ENCODE measurements at regions not wholly inside any gene's neighbourhood (a gene's known extent, or its start where the extent isn't known, plus 50 kb on each side); places are given as distances from the start of the nearest gene placed in this dataset.

DNA sequence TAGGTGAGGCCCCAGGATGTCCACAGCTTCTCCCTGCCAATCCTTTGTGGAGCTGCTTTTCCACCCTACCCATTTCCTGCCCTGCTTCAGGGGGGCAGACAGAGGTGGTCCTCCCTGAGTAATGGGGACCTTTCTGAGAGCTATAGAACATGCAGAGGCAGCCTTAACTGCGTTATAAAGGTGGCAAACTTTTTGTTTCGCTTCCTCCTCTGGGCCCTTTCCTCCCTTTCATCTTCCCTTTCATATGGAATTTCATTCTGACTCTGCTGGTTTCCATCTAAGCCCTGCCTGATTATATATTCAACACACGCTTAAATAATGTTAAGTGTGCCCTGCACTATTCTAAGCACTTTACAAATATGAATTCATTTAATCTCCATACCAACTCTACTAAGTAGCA, 169.3 kb upstream of the E2F8 start:
- Histone ChIP-seq H3K36me3 (ENCODE audit: control insufficient read depth, insufficient read depth, low read length) (no peaks in the 10 kb centered on the region), H3K27ac (ENCODE audit: insufficient read depth, low read length, poor library complexity, severe bottlenecking) (no peak overlapping the region), H3K9me3 (ENCODE audit: control insufficient read depth in 2 of 2, low read length in 2 of 2) (no peaks in the 10 kb centered on the region), H3K27me3 (ENCODE audit: control insufficient read depth, insufficient read depth, low read length) (peaks cover 2% of the 10 kb centered on the region), H3K4me1 (ENCODE audit: control insufficient read depth, insufficient read depth, low read length, poor library complexity, severe bottlenecking) (no peaks in the 10 kb centered on the region), H3K4me3 (ENCODE audit: low read depth, low read length) (no peak overlapping the region)
- peaks cover 25% of the 10 kb centered on the region for H3K27me3 Mint-ChIP-seq
- DNase-seq (no peak), ATAC-seq (ENCODE audit: low read depth in 2 of 2) (no peak)
- H3K4me3 Mint-ChIP-seq, result no peak overlapping the region
- H3K9me3 Mint-ChIP-seq, result peaks cover 0 to 5% (median 3%) of the 10 kb centered on the region in 7 donors
- H3K36me3 Mint-ChIP-seq, result no peaks in the 10 kb centered on the region
- no peak overlapping the region for H3K27ac Mint-ChIP-seq
- H3K4me1 Mint-ChIP-seq, result no peaks in the 10 kb centered on the region

DNA sequence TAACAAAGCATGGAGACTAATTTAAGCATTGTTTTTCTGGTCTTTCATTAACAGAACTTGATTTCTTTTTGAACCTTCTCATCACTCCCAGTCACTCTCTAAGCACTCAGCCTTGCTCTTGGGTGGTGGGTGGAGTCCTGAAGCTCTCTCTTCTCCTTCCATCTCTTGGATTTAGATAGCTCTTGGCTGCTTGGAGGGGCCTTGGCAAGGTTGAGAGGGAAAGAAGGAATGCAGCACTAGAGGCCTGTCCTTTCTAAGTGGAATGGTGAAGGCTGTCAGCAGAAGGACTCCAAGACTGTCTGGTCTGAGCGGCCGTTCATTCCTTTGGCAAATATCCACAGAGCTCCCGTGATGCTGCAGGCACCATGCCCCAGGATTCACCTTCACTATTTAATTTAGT, 168.6 kb upstream of the E2F8 start:
- Histone ChIP-seq H3K36me3 (ENCODE audit: control insufficient read depth, insufficient read depth, low read length) (no peaks in the 10 kb centered on the region), H3K4me3 (ENCODE audit: low read depth, low read length) (no peak overlapping the region), H3K4me1 (ENCODE audit: control insufficient read depth, insufficient read depth, low read length, poor library complexity, severe bottlenecking) (no peaks in the 10 kb centered on the region), H3K27me3 (ENCODE audit: control insufficient read depth, insufficient read depth, low read length) (peaks cover 2% of the 10 kb centered on the region), H3K27ac (ENCODE audit: insufficient read depth, low read length, poor library complexity, severe bottlenecking) (no peak overlapping the region), H3K9me3 (ENCODE audit: control insufficient read depth in 2 of 2, low read length in 2 of 2) (no peaks in the 10 kb centered on the region)
- Mint-ChIP-seq H3K27ac (no peak overlapping the region), H3K4me1 (no peaks in the 10 kb centered on the region), H3K27me3 (peaks cover 19% of the 10 kb centered on the region), H3K4me3 (no peak overlapping the region), H3K9me3 (peaks cover 0 to 5% (median 3%) of the 10 kb centered on the region in 7 donors), H3K36me3 (no peaks in the 10 kb centered on the region)
- ATAC-seq (ENCODE audit: low read depth in 2 of 2) (no peak), DNase-seq (no peak)

DNA sequence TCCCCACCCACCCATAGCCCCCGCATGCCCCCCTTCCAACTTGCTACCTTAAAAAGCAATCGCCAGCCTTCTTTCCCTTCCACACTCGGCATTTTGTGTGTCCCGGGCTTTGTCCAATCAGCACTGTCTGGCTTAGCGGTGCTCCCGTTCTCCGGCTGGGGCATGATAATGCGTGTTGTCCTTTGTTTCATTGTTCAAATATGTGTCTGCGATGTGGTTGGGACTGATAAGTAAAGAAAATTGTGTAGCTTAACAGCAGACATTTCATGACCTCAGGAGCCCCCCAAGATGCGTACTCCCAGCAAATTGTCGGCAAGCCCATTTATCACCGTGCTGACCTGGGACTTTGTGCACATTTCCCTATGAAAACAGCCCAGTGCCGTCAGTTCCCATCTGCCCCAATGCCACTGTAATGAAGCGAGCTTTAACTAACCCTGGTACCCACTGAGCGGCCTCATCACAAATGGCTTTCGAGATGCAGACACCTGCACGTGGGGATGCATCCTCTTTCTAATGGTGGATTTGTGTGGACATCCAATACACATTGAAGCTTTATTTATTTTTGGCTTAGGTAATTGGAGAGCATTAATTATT, 167.0 kb upstream of the E2F8 start:
- H3K27me3 Mint-ChIP-seq, result peaks cover 15% of the 10 kb centered on the region
- peaks cover 0 to 3% (median 0%) of the 10 kb centered on the region in 7 donors for H3K9me3 Mint-ChIP-seq
- H3K36me3 ChIP-seq (ENCODE audit: control insufficient read depth, insufficient read depth, low read length), result no peaks in the 10 kb centered on the region
- no peaks in the 10 kb centered on the region for H3K4me1 Mint-ChIP-seq
- ATAC-seq (ENCODE audit: low read depth in 2 of 2) (no peak), DNase-seq (no peak)
- H3K9me3 ChIP-seq (ENCODE audit: control insufficient read depth in 2 of 2, low read length in 2 of 2), result no peaks in the 10 kb centered on the region
- H3K4me3 Mint-ChIP-seq, result no peak overlapping the region
- H3K4me1 ChIP-seq (ENCODE audit: control insufficient read depth, insufficient read depth, low read length, poor library complexity, severe bottlenecking), result no peaks in the 10 kb centered on the region
- no peak overlapping the region for H3K4me3 ChIP-seq (ENCODE audit: low read depth, low read length)
- H3K27ac Mint-ChIP-seq, result peak overlapping the region in 1 of 3 donors; percentile 29
- H3K27ac ChIP-seq (ENCODE audit: insufficient read depth, low read length, poor library complexity, severe bottlenecking), result no peak overlapping the region
- H3K36me3 Mint-ChIP-seq, result no peaks in the 10 kb centered on the region
- H3K27me3 ChIP-seq (ENCODE audit: control insufficient read depth, insufficient read depth, low read length), result peaks cover 2% of the 10 kb centered on the region

DNA sequence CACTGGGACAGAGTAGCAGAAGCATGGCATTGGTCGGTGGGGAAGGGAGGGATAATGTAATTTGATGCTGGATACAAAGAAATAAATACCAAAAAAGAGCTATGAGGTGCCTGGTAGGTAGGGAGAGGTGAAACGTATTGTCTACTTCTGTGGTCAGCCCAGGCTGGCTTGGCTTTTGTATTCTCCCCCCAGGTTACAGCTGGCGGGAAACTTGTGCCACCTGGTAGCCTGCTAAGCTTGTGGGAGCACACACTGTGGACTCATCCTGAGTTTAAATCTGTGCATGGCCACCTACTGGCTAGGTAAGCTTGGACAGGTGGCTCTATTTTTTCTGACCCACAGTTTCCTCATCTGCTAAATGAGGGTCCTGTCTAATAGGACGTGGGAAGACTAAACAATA, 165.2 kb upstream of the E2F8 start:
- H3K27me3 ChIP-seq (ENCODE audit: control insufficient read depth, insufficient read depth, low read length), result no peaks in the 10 kb centered on the region
- no peaks in the 10 kb centered on the region for H3K4me1 ChIP-seq (ENCODE audit: control insufficient read depth, insufficient read depth, low read length, poor library complexity, severe bottlenecking)
- H3K4me3 ChIP-seq (ENCODE audit: low read depth, low read length), result no peak overlapping the region
- H3K9me3 Mint-ChIP-seq, result peaks cover 0 to 4% (median 0%) of the 10 kb centered on the region in 7 donors
- no peaks in the 10 kb centered on the region for H3K4me1 Mint-ChIP-seq
- H3K27ac ChIP-seq (ENCODE audit: insufficient read depth, low read length, poor library complexity, severe bottlenecking), result no peak overlapping the region
- no peaks in the 10 kb centered on the region for H3K36me3 ChIP-seq (ENCODE audit: control insufficient read depth, insufficient read depth, low read length)
- DNase-seq, result no peak
- peaks cover 15% of the 10 kb centered on the region for H3K27me3 Mint-ChIP-seq
- H3K4me3 Mint-ChIP-seq, result no peak overlapping the region
- ATAC-seq (ENCODE audit: low read depth in 2 of 2), result no peak
- no peaks in the 10 kb centered on the region for H3K9me3 ChIP-seq (ENCODE audit: control insufficient read depth in 2 of 2, low read length in 2 of 2)
- no peak overlapping the region for H3K27ac Mint-ChIP-seq
- H3K36me3 Mint-ChIP-seq, result no peaks in the 10 kb centered on the region

DNA sequence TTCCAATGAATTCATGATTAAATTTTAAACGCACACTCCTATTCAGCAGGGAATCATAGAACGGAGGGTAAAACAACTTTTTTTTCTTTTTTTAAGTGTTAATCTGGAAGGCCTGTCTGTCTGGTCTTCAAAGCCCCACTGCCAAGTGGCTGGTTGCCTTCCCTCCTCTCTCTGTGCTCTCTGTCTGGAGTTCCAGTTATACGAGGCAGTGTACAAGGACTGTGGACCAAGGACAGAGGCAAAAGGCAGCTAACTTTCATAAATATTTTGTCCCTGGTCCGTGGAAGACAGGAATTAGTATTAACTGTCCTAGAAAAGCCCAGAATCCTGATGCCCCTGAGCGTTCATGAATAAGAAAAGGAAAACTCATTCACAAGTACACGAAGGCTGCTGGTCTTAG, 164.0 kb upstream of the E2F8 start:
- DNase-seq (no peak), ATAC-seq (ENCODE audit: low read depth in 2 of 2) (no peak)
- Mint-ChIP-seq H3K27ac (no peak overlapping the region), H3K9me3 (peaks cover 0 to 4% (median 0%) of the 10 kb centered on the region in 7 donors), H3K4me3 (no peak overlapping the region), H3K27me3 (peaks cover 11% of the 10 kb centered on the region), H3K36me3 (no peaks in the 10 kb centered on the region), H3K4me1 (no peaks in the 10 kb centered on the region)
- H3K36me3 ChIP-seq (ENCODE audit: control insufficient read depth, insufficient read depth, low read length), result no peaks in the 10 kb centered on the region
- H3K9me3 ChIP-seq (ENCODE audit: control insufficient read depth in 2 of 2, low read length in 2 of 2), result no peaks in the 10 kb centered on the region
- no peaks in the 10 kb centered on the region for H3K4me1 ChIP-seq (ENCODE audit: control insufficient read depth, insufficient read depth, low read length, poor library complexity, severe bottlenecking)
- no peak overlapping the region for H3K27ac ChIP-seq (ENCODE audit: insufficient read depth, low read length, poor library complexity, severe bottlenecking)
- H3K27me3 ChIP-seq (ENCODE audit: control insufficient read depth, insufficient read depth, low read length), result no peaks in the 10 kb centered on the region
- H3K4me3 ChIP-seq (ENCODE audit: low read depth, low read length), result no peak overlapping the region

DNA sequence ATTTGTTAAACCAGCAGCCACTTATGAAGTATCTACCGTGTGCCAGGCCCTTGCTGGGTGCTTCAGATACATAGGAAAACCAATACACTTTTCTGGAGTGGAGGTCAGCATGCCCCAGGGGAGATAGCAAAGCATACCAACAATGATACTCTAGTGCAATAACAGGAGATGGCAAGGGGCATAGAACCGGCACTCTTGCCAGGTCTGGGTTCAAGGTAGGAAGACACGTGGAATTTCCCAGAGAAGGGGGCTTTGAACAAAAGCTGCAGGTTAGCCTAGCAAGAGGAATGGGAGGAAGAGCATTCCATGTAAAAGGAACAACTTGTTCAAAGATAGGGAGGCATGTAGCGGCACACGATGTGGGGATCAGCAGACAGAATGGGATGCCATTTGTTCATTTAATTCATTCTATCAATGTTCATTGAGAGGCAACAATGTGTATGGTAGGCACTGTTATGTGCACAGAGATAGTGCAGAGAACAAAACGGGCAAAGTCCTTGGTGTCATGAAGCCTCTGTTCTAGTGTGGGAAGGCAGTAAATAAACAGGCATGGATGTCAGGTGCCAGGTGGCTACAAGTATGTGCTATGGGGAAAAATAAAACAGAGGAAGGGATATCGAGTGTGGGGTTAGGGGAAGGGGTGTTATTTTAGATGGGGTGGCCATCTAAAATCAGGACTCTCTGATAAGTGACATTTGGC, 162.6 kb upstream of the E2F8 start:
- H3K27me3 Mint-ChIP-seq, result peaks cover 11% of the 10 kb centered on the region
- DNase-seq, result no peak
- ATAC-seq (ENCODE audit: low read depth in 2 of 2), result no peak

DNA sequence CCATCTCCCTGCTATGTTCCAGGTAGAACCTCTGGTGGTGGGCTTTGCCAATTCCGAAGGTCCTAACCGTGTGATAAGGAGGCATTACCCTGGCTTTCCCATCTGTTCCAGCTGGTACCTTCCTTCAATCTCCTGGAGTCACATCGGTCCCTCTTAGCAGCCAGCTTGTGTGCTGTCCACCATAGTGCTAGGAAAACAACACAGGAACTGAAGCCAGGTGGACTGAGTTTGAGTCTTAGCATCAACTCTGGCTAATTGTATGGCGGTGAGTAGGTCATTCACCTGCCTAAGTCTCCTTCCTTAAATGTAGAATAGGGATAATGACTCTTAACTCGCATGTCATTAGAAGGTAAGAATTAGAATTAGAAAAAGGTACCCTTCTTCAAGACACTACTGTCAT, 159.6 kb upstream of the E2F8 start:
- Mint-ChIP-seq H3K4me3 (no peak overlapping the region), H3K27me3 (peaks cover 4% of the 10 kb centered on the region), H3K9me3 (peaks cover 0 to 2% (median 0%) of the 10 kb centered on the region in 7 donors), H3K27ac (no peak overlapping the region), H3K4me1 (no peaks in the 10 kb centered on the region), H3K36me3 (no peaks in the 10 kb centered on the region)
- no peaks in the 10 kb centered on the region for H3K4me1 ChIP-seq (ENCODE audit: control insufficient read depth, insufficient read depth, low read length, poor library complexity, severe bottlenecking)
- no peak overlapping the region for H3K4me3 ChIP-seq (ENCODE audit: low read depth, low read length)
- H3K27ac ChIP-seq (ENCODE audit: insufficient read depth, low read length, poor library complexity, severe bottlenecking), result no peak overlapping the region
- H3K36me3 ChIP-seq (ENCODE audit: control insufficient read depth, insufficient read depth, low read length), result no peaks in the 10 kb centered on the region
- ATAC-seq (ENCODE audit: low read depth in 2 of 2), result no peak
- no peaks in the 10 kb centered on the region for H3K9me3 ChIP-seq (ENCODE audit: control insufficient read depth in 2 of 2, low read length in 2 of 2)
- no peak for DNase-seq
- H3K27me3 ChIP-seq (ENCODE audit: control insufficient read depth, insufficient read depth, low read length), result no peaks in the 10 kb centered on the region

More for the DNA sequence above, 162.6 kb upstream of the E2F8 start:
- no peak overlapping the region for H3K4me3 ChIP-seq (ENCODE audit: low read depth, low read length)
- Mint-ChIP-seq H3K9me3 (peaks cover 0 to 4% (median 0%) of the 10 kb centered on the region in 7 donors), H3K4me1 (no peaks in the 10 kb centered on the region), H3K27ac (no peak overlapping the region), H3K36me3 (no peaks in the 10 kb centered on the region), H3K4me3 (no peak overlapping the region)
- no peaks in the 10 kb centered on the region for H3K27me3 ChIP-seq (ENCODE audit: control insufficient read depth, insufficient read depth, low read length)
- no peaks in the 10 kb centered on the region for H3K36me3 ChIP-seq (ENCODE audit: control insufficient read depth, insufficient read depth, low read length)
- no peaks in the 10 kb centered on the region for H3K4me1 ChIP-seq (ENCODE audit: control insufficient read depth, insufficient read depth, low read length, poor library complexity, severe bottlenecking)
- no peaks in the 10 kb centered on the region for H3K9me3 ChIP-seq (ENCODE audit: control insufficient read depth in 2 of 2, low read length in 2 of 2)
- no peak overlapping the region for H3K27ac ChIP-seq (ENCODE audit: insufficient read depth, low read length, poor library complexity, severe bottlenecking)
